RWPE2 (cell line): ENCODE measurements at regions not wholly inside any gene's neighbourhood (a gene's known extent, or its start where the extent isn't known, plus 50 kb on each side); places are given as distances from the start of the nearest gene placed in this dataset.

Source experiments
- ATAC-seq: fragments of 200-7000 bp; cut with Tn5 transposase; 3 replicates; pipeline ENCODE4 v1.9.1; 2021; ENCODE audit warnings: low read depth
- DNase-seq: peaks from one replicate; pipeline ENCODE4 v3.0.0-alpha.2; 2020; ENCODE audit warnings: low spot score
- H3K27ac ChIP-seq: fragments of 450-650 bp; 2 replicates; pipeline ENCODE4 v1.5.1; 2017; ENCODE audit warnings: mild to moderate bottlenecking; ENCODE audit not compliant: poor library complexity, severe bottlenecking
- H3K27me3 ChIP-seq: fragments of 250-450 bp; sonication (Bioruptor Pico); 2 replicates; pipeline ENCODE4 v1.5.1; 2021; ENCODE audit warnings: mild to moderate bottlenecking, moderate library complexity; ENCODE audit not compliant: insufficient read depth, poor library complexity, severe bottlenecking
- H3K36me3 ChIP-seq: fragments of 250-450 bp; sonication (Bioruptor Pico); 2 replicates; pipeline ENCODE4 v1.5.1; 2020; ENCODE audit warnings: low read depth, mild to moderate bottlenecking, moderate library complexity
- H3K4me1 ChIP-seq: fragments of 250-450 bp; sonication (Bioruptor Pico); 2 replicates; pipeline ENCODE4 v1.5.1; 2021; ENCODE audit warnings: mild to moderate bottlenecking, moderate library complexity; ENCODE audit not compliant: insufficient read depth, poor library complexity, severe bottlenecking
- H3K4me3 ChIP-seq: fragments of 250-450 bp; sonication (Bioruptor Pico); 2 replicates; pipeline ENCODE4 v1.5.1; 2021; ENCODE audit warnings: mild to moderate bottlenecking, moderate library complexity; ENCODE audit not compliant: severe bottlenecking
- H3K9me3 ChIP-seq: fragments of 250-450 bp; sonication (Bioruptor Pico); 2 replicates; pipeline ENCODE4 v1.5.1; 2021; ENCODE audit warnings: mild to moderate bottlenecking, moderate library complexity; ENCODE audit not compliant: severe bottlenecking
- TF ChIP-seq, protein P1 (sequence below): fragments of 450-650 bp; IDR thresholded peaks from one replicate; pipeline ENCODE4 v1.5.1; 2017; ENCODE audit warnings: mild to moderate bottlenecking, moderate library complexity; ENCODE audit not compliant: poor library complexity, severe bottlenecking

DNA sequence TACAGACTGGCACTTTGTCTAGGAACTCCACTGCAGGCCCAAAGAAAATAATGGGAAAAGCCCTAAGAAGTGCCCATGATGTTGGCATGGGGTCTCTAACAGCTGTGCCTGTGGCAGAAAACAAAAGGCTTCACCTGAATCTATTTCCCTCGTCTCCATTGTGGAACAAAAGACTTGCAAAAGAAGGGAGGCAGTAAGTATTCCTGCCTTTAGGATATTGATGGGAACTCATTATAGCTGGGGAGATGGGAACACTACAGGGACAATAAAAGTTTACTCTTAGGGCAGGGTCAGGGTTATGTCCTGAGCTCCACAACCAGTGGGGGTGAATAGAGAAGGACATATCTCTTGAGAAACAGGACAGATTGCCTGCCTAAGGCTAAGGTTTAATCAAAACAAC lies 930.6 kb upstream of the EPHA6 start:
- H3K4me1 ChIP-seq = no peaks in the 10 kb centered on the region
- no peaks in the 10 kb centered on the region for H3K9me3 ChIP-seq
- DNase-seq = no peak
- H3K4me3 ChIP-seq = no peak overlapping the region
- no peaks in the 10 kb centered on the region for H3K27me3 ChIP-seq
- no peak for ATAC-seq
- no peaks in the 10 kb centered on the region for H3K36me3 ChIP-seq
- no peak overlapping the region for H3K27ac ChIP-seq
- TF ChIP-seq, protein P1, sequence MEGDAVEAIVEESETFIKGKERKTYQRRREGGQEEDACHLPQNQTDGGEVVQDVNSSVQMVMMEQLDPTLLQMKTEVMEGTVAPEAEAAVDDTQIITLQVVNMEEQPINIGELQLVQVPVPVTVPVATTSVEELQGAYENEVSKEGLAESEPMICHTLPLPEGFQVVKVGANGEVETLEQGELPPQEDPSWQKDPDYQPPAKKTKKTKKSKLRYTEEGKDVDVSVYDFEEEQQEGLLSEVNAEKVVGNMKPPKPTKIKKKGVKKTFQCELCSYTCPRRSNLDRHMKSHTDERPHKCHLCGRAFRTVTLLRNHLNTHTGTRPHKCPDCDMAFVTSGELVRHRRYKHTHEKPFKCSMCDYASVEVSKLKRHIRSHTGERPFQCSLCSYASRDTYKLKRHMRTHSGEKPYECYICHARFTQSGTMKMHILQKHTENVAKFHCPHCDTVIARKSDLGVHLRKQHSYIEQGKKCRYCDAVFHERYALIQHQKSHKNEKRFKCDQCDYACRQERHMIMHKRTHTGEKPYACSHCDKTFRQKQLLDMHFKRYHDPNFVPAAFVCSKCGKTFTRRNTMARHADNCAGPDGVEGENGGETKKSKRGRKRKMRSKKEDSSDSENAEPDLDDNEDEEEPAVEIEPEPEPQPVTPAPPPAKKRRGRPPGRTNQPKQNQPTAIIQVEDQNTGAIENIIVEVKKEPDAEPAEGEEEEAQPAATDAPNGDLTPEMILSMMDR = no peak

GRCh38 chr3:95886616-95887015 lies 927.8 kb upstream of the EPHA6 start:
- no peaks in the 10 kb centered on the region for H3K9me3 ChIP-seq
- TF ChIP-seq, protein P1 = no peak
- H3K4me3 ChIP-seq = no peak overlapping the region
- H3K36me3 ChIP-seq = no peaks in the 10 kb centered on the region
- ATAC-seq (no peak), DNase-seq (no peak)
- H3K27ac ChIP-seq = no peak overlapping the region
- H3K4me1 ChIP-seq = no peaks in the 10 kb centered on the region
- no peaks in the 10 kb centered on the region for H3K27me3 ChIP-seq

DNA sequence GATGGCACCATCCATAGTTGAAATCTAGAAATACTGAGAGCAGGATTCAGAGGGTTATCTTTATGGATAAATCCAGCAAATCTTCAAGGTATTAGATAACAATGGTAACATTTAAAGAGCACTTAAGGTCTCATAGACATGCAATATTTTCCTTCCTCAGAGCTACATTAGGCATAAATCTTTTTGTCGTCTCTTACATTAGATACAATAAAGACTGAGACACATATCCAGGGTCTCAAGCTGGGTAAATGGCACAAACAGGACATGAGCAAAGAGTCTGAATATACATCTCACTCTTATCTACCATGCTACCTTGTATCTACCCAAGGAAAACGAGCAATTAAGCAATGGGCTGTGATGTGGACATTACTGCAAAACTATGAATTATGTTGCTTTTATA lies 927.3 kb upstream of the EPHA6 start:
- no peaks in the 10 kb centered on the region for H3K27me3 ChIP-seq
- DNase-seq = no peak
- no peak overlapping the region for H3K4me3 ChIP-seq
- TF ChIP-seq, protein P1 = no peak
- no peaks in the 10 kb centered on the region for H3K4me1 ChIP-seq
- no peak overlapping the region for H3K27ac ChIP-seq
- no peaks in the 10 kb centered on the region for H3K9me3 ChIP-seq
- H3K36me3 ChIP-seq = no peaks in the 10 kb centered on the region
- no peak for ATAC-seq

- ATAC-seq = no peak
- Histone ChIP-seq H3K4me1 (no peaks in the 10 kb centered on the region), H3K4me3 (no peak overlapping the region), H3K36me3 (no peaks in the 10 kb centered on the region), H3K27me3 (no peaks in the 10 kb centered on the region), H3K9me3 (no peaks in the 10 kb centered on the region), H3K27ac (no peak overlapping the region)
- no peak for DNase-seq
- TF ChIP-seq, protein P1 = no peak
Measured at GRCh38 chr3:95894820-95895219, 919.6 kb upstream of the EPHA6 start.

GRCh38 chr3:95899494-95899893 lies 914.9 kb upstream of the EPHA6 start:
- Histone ChIP-seq H3K4me1 (no peaks in the 10 kb centered on the region), H3K9me3 (no peaks in the 10 kb centered on the region), H3K4me3 (no peak overlapping the region), H3K27me3 (no peaks in the 10 kb centered on the region), H3K27ac (no peak overlapping the region), H3K36me3 (no peaks in the 10 kb centered on the region)
- DNase-seq (no peak), ATAC-seq (peak; percentile 75; the same call in 2 of the 3 replicates)
- TF ChIP-seq, protein P1 = no peak
